HG03571 (cell line): ENCODE measurements at regions not wholly inside any gene's neighbourhood (a gene's known extent, or its start where the extent isn't known, plus 50 kb on each side); places are given as distances from the start of the nearest gene placed in this dataset.

ENCODE experiments used
- ATAC-seq: cut with Tn5 transposase; IDR thresholded peaks from one replicate; pipeline ENCODE4 v1.9.1; 2021; ENCODE audit not compliant: unreplicated experiment

- ATAC-seq, result no peak
Measured at GRCh38 chr13:106384516-106384915, 150.9 kb downstream of the EFNB2 start.

GRCh38 chr13:106383791-106384190 lies 151.7 kb downstream of the EFNB2 start:
- no peak for ATAC-seq

- ATAC-seq, result no peak
Measured at GRCh38 chr13:106382534-106382933, 152.9 kb downstream of the EFNB2 start.

GRCh38 chr13:106381091-106381490 lies 154.4 kb downstream of the EFNB2 start:
- no peak for ATAC-seq

GRCh38 chr13:106377931-106378662 lies 157.4 kb downstream of the EFNB2 start:
- no peak for ATAC-seq

- no peak for ATAC-seq
Measured at GRCh38 chr13:106377341-106377740, 158.1 kb downstream of the EFNB2 start.

- ATAC-seq, result no peak
Measured at GRCh38 chr13:106376401-106377112, 158.9 kb downstream of the EFNB2 start.

GRCh38 chr13:106375085-106375484 lies 160.4 kb downstream of the EFNB2 start:
- ATAC-seq, result no peak

GRCh38 chr13:106374631-106375030 lies 160.8 kb downstream of the EFNB2 start:
- ATAC-seq, result no peak

GRCh38 chr13:106373989-106374572 lies 161.4 kb downstream of the EFNB2 start:
- ATAC-seq, result peak; percentile 63

GRCh38 chr13:106373304-106373988 lies 162.0 kb downstream of the EFNB2 start:
- peak; percentile 69 for ATAC-seq

GRCh38 chr13:106372199-106373155 lies 163.0 kb downstream of the EFNB2 start:
- peak; percentile 46 for ATAC-seq

GRCh38 chr13:106371024-106371423 lies 164.4 kb downstream of the EFNB2 start:
- ATAC-seq, result no peak

GRCh38 chr13:106369858-106370257 lies 165.6 kb downstream of the EFNB2 start:
- ATAC-seq, result no peak

GRCh38 chr13:106369091-106369490 lies 166.4 kb downstream of the EFNB2 start:
- no peak for ATAC-seq

- ATAC-seq, result no peak
Measured at GRCh38 chr13:106367361-106367971, 168.0 kb downstream of the EFNB2 start.

- ATAC-seq, result no peak
Measured at GRCh38 chr13:106362707-106363106, 172.8 kb downstream of the EFNB2 start.

- ATAC-seq, result no peak
Measured at GRCh38 chr13:106361621-106362020, 173.8 kb downstream of the EFNB2 start.

GRCh38 chr13:106357198-106357597 lies 178.3 kb downstream of the EFNB2 start:
- no peak for ATAC-seq

- ATAC-seq, result no peak
Measured at GRCh38 chr13:106355866-106356265, 179.6 kb downstream of the EFNB2 start.
